Keratinocyte (primary cell): ENCODE measurements at regions not wholly inside any gene's neighbourhood (a gene's known extent, or its start where the extent isn't known, plus 50 kb on each side); places are given as distances from the start of the nearest gene placed in this dataset.

Experiments used
- DNase-seq: peaks from one replicate; pipeline ENCODE4 v3.0.0-alpha.2; 2011; ENCODE audit warnings: low read depth, missing footprints, low spot score
- FAIRE-seq: peaks from 2 replicates; lab custom pipeline; 2011; peaks lifted over from hg19 to GRCh38; lab: Jason Lieb, UNC
- H2AFZ ChIP-seq: 2 replicates; pipeline ENCODE4 v1.6.0; 2012; ENCODE audit warnings: low read length, control low read depth, inconsistent platforms; ENCODE audit not compliant: control insufficient read depth
- H3K27ac ChIP-seq: 2 replicates; pipeline ENCODE4 v1.5.1; 2011; ENCODE audit warnings: low read length; ENCODE audit not compliant: control insufficient read depth, insufficient read depth
- H3K27me3 ChIP-seq: 3 replicates; pipeline ENCODE4 v1.6.0; 2011; ENCODE audit warnings: low read length; ENCODE audit not compliant: control insufficient read depth, insufficient read depth; ENCODE audit errors: extremely low read depth
- H3K36me3 ChIP-seq, 2 experiments: 2 replicates in 1 of 2; 3 replicates in 1 of 2; pipeline ENCODE4 v1.5.1; 2011; ENCODE audit warnings: low read length in 2 of 2, mild to moderate bottlenecking in 1 of 2; ENCODE audit not compliant: control insufficient read depth in 2 of 2, insufficient read depth in 2 of 2; ENCODE audit errors: extremely low read depth in 1 of 2
- H3K4me1 ChIP-seq: 3 replicates; pipeline ENCODE4 v1.5.1; 2011; ENCODE audit warnings: low read length; ENCODE audit not compliant: control insufficient read depth, insufficient read depth; ENCODE audit errors: extremely low read depth
- H3K4me2 ChIP-seq: 3 replicates; pipeline ENCODE4 v1.6.0; 2011; ENCODE audit warnings: low read depth, low read length; ENCODE audit not compliant: control insufficient read depth, insufficient read depth; ENCODE audit errors: extremely low read depth
- H3K4me3 ChIP-seq, 3 experiments: fragments of 200-600 bp in 1 of 3; sonication (generic) in 1 of 3; 2 replicates in 2 of 3; 3 replicates in 1 of 3; pipeline ENCODE4 v1.5.1; 2011 to 2016; ENCODE audit warnings: low read length in 3 of 3, mild to moderate bottlenecking in 3 of 3, control low read depth in 2 of 3, inconsistent platforms in 1 of 3, low read depth in 1 of 3, mixed read lengths in 1 of 3, mixed run types in 1 of 3, moderate library complexity in 1 of 3; ENCODE audit not compliant: control insufficient read depth in 2 of 3, insufficient read depth in 2 of 3; ENCODE audit errors: extremely low read depth in 1 of 3
- H3K79me2 ChIP-seq: 2 replicates; pipeline ENCODE4 v1.6.0; 2012; ENCODE audit warnings: low read length; ENCODE audit not compliant: control insufficient read depth, insufficient read depth
- H3K9ac ChIP-seq: 3 replicates; pipeline ENCODE4 v1.6.0; 2011; ENCODE audit warnings: low read length; ENCODE audit not compliant: control insufficient read depth, insufficient read depth; ENCODE audit errors: extremely low read depth
- H3K9me1 ChIP-seq: 3 replicates; pipeline ENCODE4 v1.6.0; 2011; ENCODE audit warnings: low read length; ENCODE audit not compliant: control insufficient read depth, insufficient read depth; ENCODE audit errors: extremely low read depth
- H3K9me3 ChIP-seq: 2 replicates; pipeline ENCODE4 v1.5.1; 2012; ENCODE audit warnings: low read depth, low read length; ENCODE audit not compliant: control insufficient read depth
- H4K20me1 ChIP-seq: 3 replicates; pipeline ENCODE4 v1.6.0; 2011; ENCODE audit warnings: low read length; ENCODE audit not compliant: control insufficient read depth, insufficient read depth; ENCODE audit errors: extremely low read depth
- EZH2 ChIP-seq: IDR thresholded peaks from one replicate; pipeline ENCODE4 v1.6.1; 2012; ENCODE audit warnings: inconsistent platforms, mild to moderate bottlenecking, low read length, moderate library complexity
- dilution Hi-C: fragments of 300-500 bp; cut with MboI; formaldehyde crosslinking; loops from one replicate; pipeline ENCODE4 v1.7.0; 2020; ENCODE audit warnings: low sequenced_read_pairs; ENCODE audit not compliant: extremely low pct_ligation_motif_present
- TF ChIP-seq, protein P1 (sequence below), 3 experiments: IDR thresholded peaks in 1 of 3; conservative IDR thresholded peaks in 1 of 3; optimal IDR thresholded peaks in 1 of 3; 2 replicates in 2 of 3; 3 replicates in 1 of 3; pipeline versions ENCODE3 to v1.5.1; 2011; ENCODE audit warnings: low read length in 3 of 3, mild to moderate bottlenecking in 3 of 3, moderate library complexity in 2 of 3, control low read depth in 1 of 3, inconsistent platforms in 1 of 3; ENCODE audit not compliant: insufficient read depth in 2 of 3; ENCODE audit errors: extremely low read depth in 1 of 3

DNA sequence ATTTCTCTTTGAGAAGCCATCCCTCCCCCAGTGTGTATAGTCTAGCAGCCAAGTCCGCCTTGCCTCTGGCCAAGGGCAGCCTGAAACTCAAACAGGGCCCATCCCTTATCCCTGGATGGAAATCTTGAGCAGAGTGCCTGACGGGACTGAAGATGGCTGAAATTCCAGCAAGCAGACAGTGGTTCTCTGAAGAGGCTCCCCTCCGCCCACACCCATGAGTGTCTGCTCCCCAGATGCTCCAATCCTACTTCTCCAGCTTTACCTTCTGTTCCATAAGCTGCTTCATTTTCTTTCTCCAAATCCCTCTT, 396.2 kb downstream of the NUAK1 start:
- Histone ChIP-seq H3K9ac (no peak overlapping the region), H3K36me3 (no peaks in the 10 kb centered on the region), H3K27me3 (no peaks in the 10 kb centered on the region), H3K9me3 (no peaks in the 10 kb centered on the region), H3K4me3 (no peak overlapping the region), H3K79me2 (no peaks in the 10 kb centered on the region), H3K4me1 (peaks cover 15% of the 10 kb centered on the region), H2AFZ (no peak overlapping the region), H3K9me1 (no peaks in the 10 kb centered on the region), H3K27ac (no peak overlapping the region), H4K20me1 (no peaks in the 10 kb centered on the region), H3K4me2 (no peak overlapping the region)
- dilution Hi-C loops, result no loop called here
- no peak for DNase-seq
- no peak for TF ChIP-seq EZH2
- TF ChIP-seq, protein P1, sequence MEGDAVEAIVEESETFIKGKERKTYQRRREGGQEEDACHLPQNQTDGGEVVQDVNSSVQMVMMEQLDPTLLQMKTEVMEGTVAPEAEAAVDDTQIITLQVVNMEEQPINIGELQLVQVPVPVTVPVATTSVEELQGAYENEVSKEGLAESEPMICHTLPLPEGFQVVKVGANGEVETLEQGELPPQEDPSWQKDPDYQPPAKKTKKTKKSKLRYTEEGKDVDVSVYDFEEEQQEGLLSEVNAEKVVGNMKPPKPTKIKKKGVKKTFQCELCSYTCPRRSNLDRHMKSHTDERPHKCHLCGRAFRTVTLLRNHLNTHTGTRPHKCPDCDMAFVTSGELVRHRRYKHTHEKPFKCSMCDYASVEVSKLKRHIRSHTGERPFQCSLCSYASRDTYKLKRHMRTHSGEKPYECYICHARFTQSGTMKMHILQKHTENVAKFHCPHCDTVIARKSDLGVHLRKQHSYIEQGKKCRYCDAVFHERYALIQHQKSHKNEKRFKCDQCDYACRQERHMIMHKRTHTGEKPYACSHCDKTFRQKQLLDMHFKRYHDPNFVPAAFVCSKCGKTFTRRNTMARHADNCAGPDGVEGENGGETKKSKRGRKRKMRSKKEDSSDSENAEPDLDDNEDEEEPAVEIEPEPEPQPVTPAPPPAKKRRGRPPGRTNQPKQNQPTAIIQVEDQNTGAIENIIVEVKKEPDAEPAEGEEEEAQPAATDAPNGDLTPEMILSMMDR (optimal IDR thresholded peaks at IDR 0.05 in 1 of 3, IDR thresholded peaks at IDR 0.05 in 1 of 3, conservative IDR thresholded peaks at IDR 0.05 in 1 of 3; ENCODE audit: extremely low read depth in 1 of 3, insufficient read depth in 2 of 3, low read length in 3 of 3), result no peak
- FAIRE-seq, result no peak

DNA sequence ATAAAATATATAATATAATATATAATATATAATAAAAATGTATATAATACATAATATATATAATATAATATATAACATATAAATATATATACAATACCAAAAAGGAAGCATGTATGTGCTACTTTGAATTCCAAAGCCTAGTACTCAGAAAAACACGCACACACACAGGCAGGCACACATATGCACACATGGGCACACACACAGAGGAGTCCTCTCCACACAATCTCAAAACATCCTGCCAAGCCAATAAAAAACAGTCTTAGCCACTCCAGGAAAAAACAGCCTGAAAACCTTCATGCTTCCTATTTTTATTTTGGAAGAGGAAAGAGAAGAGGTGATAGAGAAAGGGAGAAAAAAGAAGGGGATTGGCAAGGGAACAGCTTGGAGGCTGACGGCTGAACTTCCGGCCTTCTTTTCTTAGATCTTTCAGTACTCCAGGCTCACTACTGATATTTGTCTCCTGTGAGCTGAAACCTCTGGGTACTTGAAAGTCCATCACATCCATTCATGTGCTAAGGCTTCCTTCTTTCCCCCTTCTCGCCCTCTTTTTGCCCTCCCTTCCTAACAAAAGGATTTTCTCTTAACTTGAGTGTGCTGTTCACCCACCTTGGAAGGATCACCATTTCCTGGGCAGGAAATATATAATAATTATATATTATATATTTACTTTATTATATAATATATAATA, 394.2 kb downstream of the NUAK1 start:
- no peak for FAIRE-seq
- H3K9ac ChIP-seq, result no peak overlapping the region
- no peaks in the 10 kb centered on the region for H4K20me1 ChIP-seq
- H3K9me3 ChIP-seq, result no peaks in the 10 kb centered on the region
- no peaks in the 10 kb centered on the region for H3K27me3 ChIP-seq
- no peak for DNase-seq
- no peak for TF ChIP-seq EZH2
- TF ChIP-seq, protein P1 (optimal IDR thresholded peaks at IDR 0.05 in 1 of 3, IDR thresholded peaks at IDR 0.05 in 1 of 3, conservative IDR thresholded peaks at IDR 0.05 in 1 of 3; ENCODE audit: extremely low read depth in 1 of 3, insufficient read depth in 2 of 3, low read length in 3 of 3), result no peak
- no peaks in the 10 kb centered on the region for H3K79me2 ChIP-seq
- no peak overlapping the region for H2AFZ ChIP-seq
- H3K36me3 ChIP-seq, result no peaks in the 10 kb centered on the region
- no peaks in the 10 kb centered on the region for H3K9me1 ChIP-seq
- dilution Hi-C loops, result no loop called here
- H3K27ac ChIP-seq, result no peak overlapping the region
- no peak overlapping the region for H3K4me2 ChIP-seq
- H3K4me3 ChIP-seq, result no peak overlapping the region
- H3K4me1 ChIP-seq, result peaks cover 15% of the 10 kb centered on the region
